ENCODE measurements at regions not wholly inside any gene's neighbourhood (a gene's known extent, or its start where the extent isn't known, plus 50 kb on each side); places are given as distances from the start of the nearest gene placed in this dataset.

DNA sequence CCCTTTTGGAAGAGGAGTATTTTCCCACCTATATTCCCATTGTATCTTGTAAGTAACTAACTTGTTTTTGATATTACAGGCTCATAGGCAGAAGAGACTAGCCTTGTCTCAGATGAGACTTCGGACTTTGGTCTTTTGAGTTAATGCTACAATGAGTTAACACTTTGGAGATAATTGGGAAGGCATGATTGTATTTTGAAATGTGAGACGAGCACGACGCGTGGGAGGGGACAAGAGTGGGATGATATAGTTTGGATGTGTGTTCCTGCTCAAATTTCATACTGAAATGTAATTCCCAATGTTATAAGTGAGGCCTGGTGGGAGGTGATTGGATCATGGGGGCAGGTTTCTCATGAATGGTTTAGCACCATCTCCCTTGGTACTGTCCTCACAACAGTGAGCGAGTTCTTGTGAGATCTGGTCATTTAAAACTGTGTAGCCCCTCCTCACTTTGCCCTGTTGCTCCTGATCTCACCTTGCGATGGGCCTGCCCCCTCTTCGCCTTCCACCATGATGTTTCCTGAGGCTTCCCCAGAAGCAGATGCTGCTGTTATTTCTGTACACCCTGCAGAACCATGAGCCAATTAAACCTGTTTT is 721.5 kb upstream of the CTNND2 start:
- TF ChIP-seq SPI1 (IDR thresholded peaks at IDR 0.05; ENCODE audit: borderline replicate concordance, low read depth) = no peak
- no peaks in the 10 kb centered on the region for H3K27me3 ChIP-seq (ENCODE audit: insufficient read depth, poor library complexity, severe bottlenecking)
- no peak overlapping the region for H3K4me3 ChIP-seq (replicated peaks; ENCODE audit: insufficient read depth, low read length)
- H3K27ac ChIP-seq (replicated peaks) = no peak overlapping the region
- no peak for DNase-seq (ENCODE audit: low read depth in 1 of 2, low spot score in 1 of 2)

DNA sequence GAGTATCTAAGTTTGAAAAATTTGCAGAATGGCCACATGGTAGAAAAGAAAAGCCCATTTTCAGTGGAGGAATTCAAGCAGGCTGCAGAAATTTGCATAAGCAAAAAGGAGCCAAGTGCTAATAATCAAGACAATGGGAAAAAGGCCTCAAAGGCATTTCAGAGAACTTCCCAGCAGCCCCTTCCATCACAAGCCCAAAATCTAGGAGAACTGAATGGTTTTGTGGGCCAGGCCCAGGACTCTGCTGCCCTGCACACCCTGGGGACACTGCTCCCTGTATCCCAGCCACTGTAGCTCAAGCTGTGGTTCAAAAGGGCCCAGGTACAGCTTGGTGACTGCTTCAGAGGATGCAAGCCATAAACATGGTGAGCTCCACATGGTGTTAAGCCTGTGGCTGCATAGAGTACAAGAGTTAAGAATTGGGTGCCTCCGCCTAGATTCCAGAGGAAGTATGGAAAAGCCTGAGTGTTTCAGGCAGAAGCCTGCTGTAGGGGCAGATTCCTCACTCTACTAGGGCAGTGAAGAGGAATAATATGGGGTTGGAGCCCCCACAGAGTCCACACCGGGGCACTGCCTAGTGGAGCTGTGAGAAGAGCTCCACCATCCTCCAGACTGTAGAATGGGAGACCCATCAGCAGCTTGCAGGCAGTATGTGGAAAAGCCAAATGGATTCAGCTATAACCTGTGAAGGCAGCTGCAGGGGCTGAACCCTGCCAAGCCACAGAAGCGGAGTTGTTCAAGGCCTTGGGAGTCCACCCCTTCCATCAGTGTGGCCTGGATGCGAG is 720.7 kb upstream of the CTNND2 start:
- H3K4me3 ChIP-seq (replicated peaks; ENCODE audit: insufficient read depth, low read length) = no peak overlapping the region
- no peak overlapping the region for H3K27ac ChIP-seq (replicated peaks)
- DNase-seq (ENCODE audit: low read depth in 1 of 2, low spot score in 1 of 2) = no peak
- no peaks in the 10 kb centered on the region for H3K27me3 ChIP-seq (ENCODE audit: insufficient read depth, poor library complexity, severe bottlenecking)
- TF ChIP-seq, protein P1, sequence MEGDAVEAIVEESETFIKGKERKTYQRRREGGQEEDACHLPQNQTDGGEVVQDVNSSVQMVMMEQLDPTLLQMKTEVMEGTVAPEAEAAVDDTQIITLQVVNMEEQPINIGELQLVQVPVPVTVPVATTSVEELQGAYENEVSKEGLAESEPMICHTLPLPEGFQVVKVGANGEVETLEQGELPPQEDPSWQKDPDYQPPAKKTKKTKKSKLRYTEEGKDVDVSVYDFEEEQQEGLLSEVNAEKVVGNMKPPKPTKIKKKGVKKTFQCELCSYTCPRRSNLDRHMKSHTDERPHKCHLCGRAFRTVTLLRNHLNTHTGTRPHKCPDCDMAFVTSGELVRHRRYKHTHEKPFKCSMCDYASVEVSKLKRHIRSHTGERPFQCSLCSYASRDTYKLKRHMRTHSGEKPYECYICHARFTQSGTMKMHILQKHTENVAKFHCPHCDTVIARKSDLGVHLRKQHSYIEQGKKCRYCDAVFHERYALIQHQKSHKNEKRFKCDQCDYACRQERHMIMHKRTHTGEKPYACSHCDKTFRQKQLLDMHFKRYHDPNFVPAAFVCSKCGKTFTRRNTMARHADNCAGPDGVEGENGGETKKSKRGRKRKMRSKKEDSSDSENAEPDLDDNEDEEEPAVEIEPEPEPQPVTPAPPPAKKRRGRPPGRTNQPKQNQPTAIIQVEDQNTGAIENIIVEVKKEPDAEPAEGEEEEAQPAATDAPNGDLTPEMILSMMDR (IDR thresholded peaks at IDR 0.05; ENCODE audit: insufficient read depth, low read length) = no peak
- TF ChIP-seq, protein P2, sequence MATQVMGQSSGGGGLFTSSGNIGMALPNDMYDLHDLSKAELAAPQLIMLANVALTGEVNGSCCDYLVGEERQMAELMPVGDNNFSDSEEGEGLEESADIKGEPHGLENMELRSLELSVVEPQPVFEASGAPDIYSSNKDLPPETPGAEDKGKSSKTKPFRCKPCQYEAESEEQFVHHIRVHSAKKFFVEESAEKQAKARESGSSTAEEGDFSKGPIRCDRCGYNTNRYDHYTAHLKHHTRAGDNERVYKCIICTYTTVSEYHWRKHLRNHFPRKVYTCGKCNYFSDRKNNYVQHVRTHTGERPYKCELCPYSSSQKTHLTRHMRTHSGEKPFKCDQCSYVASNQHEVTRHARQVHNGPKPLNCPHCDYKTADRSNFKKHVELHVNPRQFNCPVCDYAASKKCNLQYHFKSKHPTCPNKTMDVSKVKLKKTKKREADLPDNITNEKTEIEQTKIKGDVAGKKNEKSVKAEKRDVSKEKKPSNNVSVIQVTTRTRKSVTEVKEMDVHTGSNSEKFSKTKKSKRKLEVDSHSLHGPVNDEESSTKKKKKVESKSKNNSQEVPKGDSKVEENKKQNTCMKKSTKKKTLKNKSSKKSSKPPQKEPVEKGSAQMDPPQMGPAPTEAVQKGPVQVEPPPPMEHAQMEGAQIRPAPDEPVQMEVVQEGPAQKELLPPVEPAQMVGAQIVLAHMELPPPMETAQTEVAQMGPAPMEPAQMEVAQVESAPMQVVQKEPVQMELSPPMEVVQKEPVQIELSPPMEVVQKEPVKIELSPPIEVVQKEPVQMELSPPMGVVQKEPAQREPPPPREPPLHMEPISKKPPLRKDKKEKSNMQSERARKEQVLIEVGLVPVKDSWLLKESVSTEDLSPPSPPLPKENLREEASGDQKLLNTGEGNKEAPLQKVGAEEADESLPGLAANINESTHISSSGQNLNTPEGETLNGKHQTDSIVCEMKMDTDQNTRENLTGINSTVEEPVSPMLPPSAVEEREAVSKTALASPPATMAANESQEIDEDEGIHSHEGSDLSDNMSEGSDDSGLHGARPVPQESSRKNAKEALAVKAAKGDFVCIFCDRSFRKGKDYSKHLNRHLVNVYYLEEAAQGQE (IDR thresholded peaks at IDR 0.05; ENCODE audit: insufficient replicate concordance, low read depth) = no peak
- TF ChIP-seq GABPA (IDR thresholded peaks at IDR 0.05; ENCODE audit: low read depth) = no peak
- TF ChIP-seq SPI1 (IDR thresholded peaks at IDR 0.05; ENCODE audit: borderline replicate concordance, low read depth) = no peak
- TF ChIP-seq POLR2AphosphoS5 (IDR thresholded peaks at IDR 0.05; ENCODE audit: low read depth) = no peak

DNA sequence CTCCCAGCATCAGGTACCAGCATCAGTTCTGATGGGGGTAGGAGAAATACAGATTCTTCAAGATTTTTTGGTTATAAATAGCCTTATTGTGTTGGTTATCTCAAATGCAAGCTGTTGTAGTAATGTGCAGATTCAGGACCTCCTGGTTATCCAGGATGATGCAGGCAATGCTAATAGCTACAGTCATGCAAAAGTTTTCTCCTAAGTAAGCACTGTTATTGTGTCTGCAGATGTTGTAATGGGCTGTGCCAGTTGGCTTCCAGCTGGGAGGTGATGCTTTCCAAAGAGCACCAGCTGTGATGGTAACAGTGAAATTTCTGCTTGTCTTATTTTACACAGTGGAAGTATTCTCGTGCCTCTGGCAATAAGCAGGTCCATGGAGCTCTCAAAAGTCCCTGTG is 719.2 kb upstream of the CTNND2 start:
- no peak for DNase-seq (ENCODE audit: low read depth in 1 of 2, low spot score in 1 of 2)
- Histone ChIP-seq H3K27me3 (ENCODE audit: insufficient read depth, poor library complexity, severe bottlenecking) (no peaks in the 10 kb centered on the region), H3K27ac (replicated peaks) (no peak overlapping the region), H3K4me3 (replicated peaks; ENCODE audit: insufficient read depth, low read length) (no peak overlapping the region)
- TF ChIP-seq, protein P1 (IDR thresholded peaks at IDR 0.05; ENCODE audit: insufficient read depth, low read length) = no peak
- TF ChIP-seq POLR2AphosphoS5 (IDR thresholded peaks at IDR 0.05; ENCODE audit: low read depth) = no peak
- no peak for TF ChIP-seq SPI1 (IDR thresholded peaks at IDR 0.05; ENCODE audit: borderline replicate concordance, low read depth)
- TF ChIP-seq, protein P2 (IDR thresholded peaks at IDR 0.05; ENCODE audit: insufficient replicate concordance, low read depth) = no peak
- no peak for TF ChIP-seq GABPA (IDR thresholded peaks at IDR 0.05; ENCODE audit: low read depth)

DNA sequence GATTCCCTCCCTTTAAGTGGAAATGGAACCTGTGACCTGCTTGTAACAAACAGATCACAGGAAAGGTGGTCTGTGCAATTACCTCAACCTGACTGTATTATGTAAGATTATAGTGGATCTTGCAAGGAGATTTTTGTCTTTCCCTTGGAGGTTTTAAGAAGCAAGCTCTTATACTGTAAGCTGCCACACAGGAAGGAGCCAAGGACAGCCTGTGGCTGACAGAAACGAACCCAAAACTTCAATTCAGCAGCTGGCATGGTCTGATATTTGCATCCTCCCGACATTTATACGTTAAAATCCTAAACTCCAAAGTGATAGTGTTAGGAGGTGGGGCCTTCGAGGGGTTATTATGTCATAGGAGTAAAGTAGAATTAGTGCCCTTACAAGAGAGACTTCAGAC is 711.8 kb upstream of the CTNND2 start:
- no peaks in the 10 kb centered on the region for H3K27me3 ChIP-seq (ENCODE audit: insufficient read depth, poor library complexity, severe bottlenecking)
- H3K27ac ChIP-seq (replicated peaks) = no peak overlapping the region
- no peak for DNase-seq (ENCODE audit: low read depth in 1 of 2, low spot score in 1 of 2)
- H3K4me3 ChIP-seq (replicated peaks; ENCODE audit: insufficient read depth, low read length) = no peak overlapping the region
- TF ChIP-seq GABPA (IDR thresholded peaks at IDR 0.05; ENCODE audit: low read depth) (no peak), POLR2AphosphoS5 (IDR thresholded peaks at IDR 0.05; ENCODE audit: low read depth) (no peak), SPI1 (IDR thresholded peaks at IDR 0.05; ENCODE audit: borderline replicate concordance, low read depth) (no peak)
- TF ChIP-seq, protein P2 (IDR thresholded peaks at IDR 0.05; ENCODE audit: insufficient replicate concordance, low read depth) = no peak
- TF ChIP-seq, protein P1 (IDR thresholded peaks at IDR 0.05; ENCODE audit: insufficient read depth, low read length) = no peak
